Duodenal mucosa (tissue), 2 donors: ENCODE measurements at regions not wholly inside any gene's neighbourhood (a gene's known extent, or its start where the extent isn't known, plus 50 kb on each side); places are given as distances from the start of the nearest gene placed in this dataset.

ENCODE experiments used
- H3K27ac ChIP-seq: one replicate; pipeline ENCODE4 v1.7.0; 2013; ENCODE audit warnings: low read depth, low read length
- H3K27me3 ChIP-seq, 2 donors: one replicate each; pipeline ENCODE4 v1.7.0; 2013; ENCODE audit warnings: low read length in 2 of 2, control low read depth in 1 of 2; ENCODE audit not compliant: insufficient read depth in 2 of 2, control insufficient read depth in 1 of 2
- H3K36me3 ChIP-seq, 2 donors: one replicate each; pipeline ENCODE4 v1.7.0; 2013; ENCODE audit warnings: low read length in 2 of 2, control low read depth in 1 of 2; ENCODE audit not compliant: insufficient read depth in 2 of 2, control insufficient read depth in 1 of 2
- H3K4me1 ChIP-seq, 2 donors: one replicate each; pipeline ENCODE4 v1.7.0; 2013; ENCODE audit warnings: low read length in 2 of 2, control low read depth in 1 of 2; ENCODE audit not compliant: insufficient read depth in 2 of 2, control insufficient read depth in 1 of 2
- H3K4me3 ChIP-seq, 2 donors: one replicate each; pipeline ENCODE4 v1.7.0; 2013; ENCODE audit warnings: low read length in 2 of 2, low read depth in 1 of 2
- H3K9ac ChIP-seq, 2 donors: one replicate each; pipeline ENCODE4 v1.7.0; 2013; ENCODE audit warnings: low read length in 2 of 2, low read depth in 1 of 2
- H3K9me3 ChIP-seq, 2 donors: one replicate each; pipeline ENCODE4 v1.7.0; 2013; ENCODE audit warnings: low read length in 2 of 2, control low read depth in 1 of 2; ENCODE audit not compliant: control insufficient read depth in 1 of 2

DNA sequence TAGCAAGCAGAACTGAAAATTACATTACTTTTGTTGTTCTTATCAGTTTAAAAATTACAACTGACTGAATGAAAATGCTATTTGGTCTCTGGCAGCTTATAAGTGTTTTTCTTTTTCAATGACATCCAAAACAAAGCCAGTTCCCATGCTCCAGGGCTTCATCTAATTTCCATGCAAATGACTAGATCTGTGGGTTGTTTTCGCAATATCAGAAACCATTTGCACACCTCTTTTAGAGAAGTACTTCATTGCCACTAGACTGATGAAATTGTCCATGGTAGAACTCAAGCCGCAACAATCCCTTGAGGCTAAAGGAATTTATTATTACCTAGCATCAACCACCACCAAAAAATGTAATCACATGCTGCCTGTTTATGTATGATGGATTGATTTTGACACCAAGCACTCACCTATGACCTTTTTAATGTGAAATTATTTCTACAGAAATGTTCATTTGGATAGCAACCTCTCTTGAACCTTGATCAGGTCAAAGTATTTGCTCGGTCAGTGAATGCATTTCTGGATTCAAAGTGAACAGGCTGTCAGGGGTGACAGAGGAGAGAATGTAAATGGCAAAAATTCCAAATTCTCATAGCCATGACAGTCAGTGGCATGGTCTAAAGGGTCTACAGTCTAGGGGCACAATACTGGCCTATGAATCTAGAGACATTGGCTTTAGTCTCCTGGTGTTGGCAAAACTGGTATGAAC, 769.3 kb downstream of the SORCS1 start:
- no peaks in the 10 kb centered on the region for H3K9me3 ChIP-seq
- no peaks in the 10 kb centered on the region for H3K4me1 ChIP-seq
- H3K36me3 ChIP-seq = no peaks in the 10 kb centered on the region
- H3K4me3 ChIP-seq = no peak overlapping the region
- no peaks in the 10 kb centered on the region for H3K27me3 ChIP-seq
- H3K27ac ChIP-seq = no peak overlapping the region
- no peak overlapping the region for H3K9ac ChIP-seq

DNA sequence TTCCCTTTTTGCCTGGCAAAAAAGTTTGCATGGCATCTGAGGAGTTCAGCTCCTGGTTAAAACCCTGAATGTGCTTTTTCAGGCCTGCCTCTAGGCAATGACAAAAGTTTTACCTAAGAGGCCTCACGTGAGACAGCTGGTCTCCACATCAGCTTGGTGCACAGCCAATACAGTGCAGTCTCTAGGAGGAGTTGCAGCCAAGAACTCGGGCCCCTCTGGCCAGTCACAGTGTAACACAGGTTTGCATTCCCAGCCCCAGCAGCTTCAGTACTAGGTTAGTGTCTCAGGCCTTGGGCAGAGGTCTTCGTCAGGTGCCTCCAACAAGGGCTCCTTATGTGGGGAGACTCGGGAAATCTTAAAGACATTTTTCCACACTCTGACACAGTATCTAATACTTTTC, 771.7 kb downstream of the SORCS1 start:
- H3K27me3 ChIP-seq = no peaks in the 10 kb centered on the region
- no peak overlapping the region for H3K4me3 ChIP-seq
- no peak overlapping the region for H3K9ac ChIP-seq
- no peaks in the 10 kb centered on the region for H3K9me3 ChIP-seq
- no peak overlapping the region for H3K27ac ChIP-seq
- no peaks in the 10 kb centered on the region for H3K36me3 ChIP-seq
- H3K4me1 ChIP-seq = no peaks in the 10 kb centered on the region

DNA sequence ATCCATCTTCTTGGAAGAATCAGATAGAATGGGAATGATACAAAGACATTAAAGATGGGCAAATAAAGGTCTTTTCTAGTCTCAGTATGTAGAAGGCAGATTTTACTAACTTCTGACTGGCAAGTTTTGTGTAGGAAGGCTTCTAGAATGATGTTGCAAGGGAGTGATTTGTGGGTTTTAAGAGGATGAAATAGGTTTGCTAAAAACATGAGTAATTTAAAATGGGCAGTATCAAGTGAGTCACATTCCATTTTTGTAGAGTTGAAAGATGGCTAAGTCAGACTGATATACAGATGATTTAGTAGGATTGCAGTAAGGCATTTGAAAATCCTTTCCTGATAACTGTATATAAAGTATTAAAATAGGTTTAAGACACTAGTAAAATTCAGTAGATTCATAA, 777.4 kb downstream of the SORCS1 start:
- Histone ChIP-seq H3K27me3 (no peaks in the 10 kb centered on the region), H3K4me3 (no peak overlapping the region), H3K4me1 (no peaks in the 10 kb centered on the region), H3K9ac (no peak overlapping the region), H3K27ac (no peak overlapping the region), H3K9me3 (no peaks in the 10 kb centered on the region), H3K36me3 (no peaks in the 10 kb centered on the region)

DNA sequence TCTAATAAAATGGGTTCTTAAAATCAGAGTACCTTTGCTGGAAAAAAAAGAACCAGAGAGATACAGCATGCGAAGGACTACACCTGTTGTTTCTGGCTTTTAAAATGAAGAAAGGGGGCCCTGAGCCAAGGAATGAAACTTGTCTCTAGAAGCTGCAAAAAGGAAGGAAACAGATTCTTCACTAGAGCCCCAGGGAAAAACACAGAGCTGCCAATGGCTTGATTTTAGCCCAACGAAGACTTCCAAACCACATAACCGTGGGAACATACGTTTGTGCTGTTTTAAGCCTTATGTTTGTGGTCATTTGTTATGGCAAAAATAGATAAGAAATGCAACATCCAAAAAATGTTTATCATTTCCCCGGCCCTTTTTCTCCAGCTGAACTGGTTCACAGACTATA, 780.0 kb downstream of the SORCS1 start:
- H3K4me3 ChIP-seq = no peak overlapping the region
- no peaks in the 10 kb centered on the region for H3K4me1 ChIP-seq
- no peaks in the 10 kb centered on the region for H3K27me3 ChIP-seq
- H3K27ac ChIP-seq = no peak overlapping the region
- no peaks in the 10 kb centered on the region for H3K9me3 ChIP-seq
- no peaks in the 10 kb centered on the region for H3K36me3 ChIP-seq
- H3K9ac ChIP-seq = no peak overlapping the region

DNA sequence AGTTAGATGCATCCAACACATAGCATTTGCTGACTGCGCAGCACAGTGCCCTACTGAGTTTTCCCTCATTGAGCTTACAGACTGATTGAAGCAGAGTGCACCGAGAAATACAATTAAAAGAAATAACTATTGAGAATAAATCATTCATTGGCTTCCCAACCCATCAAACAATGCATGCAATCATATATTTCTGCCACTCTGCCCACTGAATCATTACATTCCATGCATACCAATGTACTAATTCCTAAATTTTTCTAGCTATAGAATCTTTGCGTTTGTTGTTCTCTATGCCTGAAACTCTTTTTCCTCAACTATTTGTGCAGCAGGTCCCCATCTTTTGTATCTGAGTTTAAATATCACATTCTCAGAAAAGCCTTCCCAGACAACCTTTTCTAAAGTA, 783.8 kb downstream of the SORCS1 start:
- Histone ChIP-seq H3K36me3 (no peaks in the 10 kb centered on the region), H3K27me3 (no peaks in the 10 kb centered on the region), H3K27ac (no peak overlapping the region), H3K9ac (no peak overlapping the region), H3K4me3 (no peak overlapping the region), H3K4me1 (no peaks in the 10 kb centered on the region), H3K9me3 (no peaks in the 10 kb centered on the region)

DNA sequence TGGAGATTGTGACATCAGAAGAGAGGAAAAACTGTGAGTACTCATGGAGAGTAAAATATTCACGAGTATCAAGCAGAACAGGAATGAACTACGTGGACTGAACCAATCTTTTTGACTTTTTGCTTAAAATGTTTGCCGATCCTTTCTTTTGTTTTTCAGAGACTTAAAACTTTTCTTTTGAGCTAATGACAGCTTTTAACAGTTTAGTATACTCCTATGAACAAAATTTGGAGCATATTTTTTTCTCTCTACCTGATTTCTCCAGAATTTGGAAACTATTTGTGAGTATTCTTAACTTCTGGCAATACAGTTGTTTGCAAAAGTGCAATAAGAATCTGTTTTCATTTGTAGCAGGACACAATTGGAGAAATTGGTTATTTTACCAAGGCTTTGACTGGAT, 786.3 kb downstream of the SORCS1 start:
- H3K9ac ChIP-seq = no peak overlapping the region
- no peaks in the 10 kb centered on the region for H3K36me3 ChIP-seq
- H3K4me3 ChIP-seq = no peak overlapping the region
- no peaks in the 10 kb centered on the region for H3K9me3 ChIP-seq
- no peaks in the 10 kb centered on the region for H3K27me3 ChIP-seq
- no peaks in the 10 kb centered on the region for H3K4me1 ChIP-seq
- H3K27ac ChIP-seq = no peak overlapping the region

DNA sequence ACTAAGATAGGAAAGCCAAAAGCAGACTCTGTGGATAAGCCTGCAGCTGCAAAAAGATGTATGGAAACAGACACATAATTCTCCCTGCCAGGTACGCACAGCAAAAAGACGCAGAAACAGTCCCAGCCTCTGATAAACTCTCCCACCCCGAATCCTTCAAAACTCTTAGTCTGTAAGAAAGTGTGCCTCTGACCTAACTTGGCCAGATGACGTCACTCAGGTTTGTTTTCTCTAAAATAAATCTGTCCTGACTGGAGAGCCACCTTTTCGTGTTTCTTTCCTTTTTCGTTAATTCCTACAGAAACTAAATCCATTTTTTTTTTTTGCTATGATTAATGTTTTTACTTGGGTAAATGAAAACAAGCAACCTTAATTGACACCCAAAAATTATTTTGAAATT, 793.8 kb downstream of the SORCS1 start:
- Histone ChIP-seq H3K4me3 (no peak overlapping the region), H3K27ac (no peak overlapping the region), H3K9ac (no peak overlapping the region), H3K4me1 (no peaks in the 10 kb centered on the region), H3K9me3 (peaks cover 0 to 3% of the 10 kb centered on the region in 2 donors), H3K27me3 (no peaks in the 10 kb centered on the region), H3K36me3 (no peaks in the 10 kb centered on the region)

DNA sequence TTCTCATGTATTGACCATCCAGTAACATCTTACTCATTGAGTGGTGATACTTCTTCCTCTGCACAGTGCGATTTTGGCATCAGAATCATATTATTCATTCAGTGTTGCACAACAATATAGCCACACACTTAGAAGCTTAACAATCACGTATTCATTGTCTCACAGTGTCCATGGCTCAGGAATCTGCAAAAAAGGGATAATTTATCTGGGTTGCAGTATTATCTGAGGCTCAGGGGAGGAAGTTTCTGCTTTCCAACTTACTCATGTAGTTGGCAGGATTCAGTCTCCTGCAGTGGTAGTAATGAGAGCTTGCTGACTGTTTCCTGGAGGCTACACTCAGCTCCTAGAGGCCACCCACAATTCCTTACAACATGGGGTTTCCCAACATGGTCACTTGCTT, 803.6 kb downstream of the SORCS1 start:
- H3K27me3 ChIP-seq = no peaks in the 10 kb centered on the region
- no peak overlapping the region for H3K4me3 ChIP-seq
- H3K4me1 ChIP-seq = no peaks in the 10 kb centered on the region
- H3K36me3 ChIP-seq = no peaks in the 10 kb centered on the region
- H3K27ac ChIP-seq = no peak overlapping the region
- no peaks in the 10 kb centered on the region for H3K9me3 ChIP-seq
- no peak overlapping the region for H3K9ac ChIP-seq

DNA sequence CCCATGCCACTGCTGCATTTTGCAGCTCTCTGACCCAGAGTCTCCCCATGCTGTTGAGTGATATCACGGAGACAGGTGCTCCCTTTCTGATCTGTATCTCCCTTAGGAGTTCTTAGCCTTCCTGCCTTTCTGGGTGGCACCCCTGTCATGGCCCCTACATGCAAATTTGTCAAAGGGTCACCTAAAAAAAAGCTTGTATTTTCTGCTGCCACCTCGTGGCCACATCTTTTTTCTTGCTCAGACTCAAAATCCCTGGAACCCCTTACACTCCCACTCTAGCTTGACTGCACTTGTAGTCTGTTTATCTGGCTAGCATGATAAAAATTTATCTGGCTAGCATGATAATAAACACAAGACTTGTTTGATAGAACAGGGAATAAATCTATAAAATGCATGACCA, 809.1 kb downstream of the SORCS1 start:
- Histone ChIP-seq H3K36me3 (no peaks in the 10 kb centered on the region), H3K9me3 (no peaks in the 10 kb centered on the region), H3K4me3 (no peak overlapping the region), H3K4me1 (no peaks in the 10 kb centered on the region), H3K9ac (no peak overlapping the region), H3K27me3 (no peaks in the 10 kb centered on the region), H3K27ac (no peak overlapping the region)

DNA sequence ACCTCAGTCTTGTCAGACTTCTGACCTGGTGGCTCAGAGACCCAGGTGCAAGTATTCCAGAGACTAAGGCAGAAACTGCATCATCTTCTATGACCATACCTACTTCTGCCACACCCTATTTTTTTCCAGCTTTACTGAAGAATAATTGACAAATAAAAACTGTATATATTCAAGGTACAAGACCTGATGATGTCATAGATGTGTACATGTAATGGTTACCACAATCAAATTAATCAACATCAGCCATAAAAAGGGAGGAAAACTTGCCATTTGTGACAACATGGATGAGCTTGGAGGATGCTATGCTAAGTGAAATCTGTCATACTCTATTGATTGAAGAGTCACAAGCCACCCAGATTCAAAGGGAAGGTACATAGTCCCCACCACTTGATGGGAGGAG, 815.6 kb downstream of the SORCS1 start:
- H3K27me3 ChIP-seq = no peaks in the 10 kb centered on the region
- no peak overlapping the region for H3K4me3 ChIP-seq
- H3K9ac ChIP-seq = no peak overlapping the region
- no peaks in the 10 kb centered on the region for H3K4me1 ChIP-seq
- no peak overlapping the region for H3K27ac ChIP-seq
- no peaks in the 10 kb centered on the region for H3K36me3 ChIP-seq
- H3K9me3 ChIP-seq = no peaks in the 10 kb centered on the region

DNA sequence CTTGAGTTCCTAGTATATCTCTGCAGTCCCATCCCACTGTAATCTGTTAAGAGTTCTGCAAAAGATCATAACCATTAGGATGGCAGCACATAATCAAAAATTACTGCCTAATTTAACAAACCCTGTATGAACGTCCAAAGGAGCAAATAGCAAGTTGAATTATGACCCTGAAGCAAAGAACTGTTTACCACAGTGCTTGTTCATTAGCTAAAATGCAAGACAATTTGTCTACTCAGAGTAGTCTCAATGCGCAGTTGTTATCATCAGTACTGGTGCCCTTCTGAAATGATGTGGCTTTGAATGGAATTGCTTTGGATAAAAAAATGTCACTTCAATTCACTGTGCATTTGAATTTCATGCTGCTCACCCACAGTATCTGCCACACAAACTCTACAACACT, 817.0 kb downstream of the SORCS1 start:
- no peaks in the 10 kb centered on the region for H3K36me3 ChIP-seq
- H3K27me3 ChIP-seq = no peaks in the 10 kb centered on the region
- no peaks in the 10 kb centered on the region for H3K4me1 ChIP-seq
- no peak overlapping the region for H3K27ac ChIP-seq
- no peak overlapping the region for H3K9ac ChIP-seq
- H3K4me3 ChIP-seq = no peak overlapping the region
- H3K9me3 ChIP-seq = no peaks in the 10 kb centered on the region
